HG02884 (cell line): ENCODE measurements at regions not wholly inside any gene's neighbourhood (a gene's known extent, or its start where the extent isn't known, plus 50 kb on each side); places are given as distances from the start of the nearest gene placed in this dataset.

Experiments
- ATAC-seq: cut with Tn5 transposase; IDR thresholded peaks from one replicate; pipeline ENCODE4 v1.9.1; 2021; ENCODE audit warnings: mild to moderate bottlenecking, moderate library complexity; ENCODE audit not compliant: unreplicated experiment

GRCh38 chr16:64892835-64893785 lies 228.8 kb downstream of the CDH11 start:
- ATAC-seq: no peak

GRCh38 chr16:64889446-64889845 lies 232.4 kb downstream of the CDH11 start:
- no peak for ATAC-seq

- no peak for ATAC-seq
Observed at GRCh38 chr16:64887651-64888050, 234.2 kb downstream of the CDH11 start.

GRCh38 chr16:64882078-64882784 lies 239.6 kb downstream of the CDH11 start:
- ATAC-seq: no peak

- ATAC-seq: no peak
Observed at GRCh38 chr16:64880994-64881393, 240.9 kb downstream of the CDH11 start.

- no peak for ATAC-seq
Observed at GRCh38 chr16:64880006-64880405, 241.9 kb downstream of the CDH11 start.

GRCh38 chr16:64878940-64879339 lies 242.9 kb downstream of the CDH11 start:
- no peak for ATAC-seq

GRCh38 chr16:64872101-64872500 lies 249.8 kb downstream of the CDH11 start:
- ATAC-seq: no peak

GRCh38 chr16:64870859-64871258 lies 251.0 kb downstream of the CDH11 start:
- ATAC-seq: no peak

- ATAC-seq: no peak
Observed at GRCh38 chr16:64869781-64870180, 252.1 kb downstream of the CDH11 start.

- ATAC-seq: no peak
Observed at GRCh38 chr16:64866021-64866420, 255.8 kb downstream of the CDH11 start.

- ATAC-seq: no peak
Observed at GRCh38 chr16:64865069-64865696, 256.7 kb downstream of the CDH11 start.

- ATAC-seq: no peak
Observed at GRCh38 chr16:64864232-64864809, 257.5 kb downstream of the CDH11 start.

- ATAC-seq: no peak
Observed at GRCh38 chr16:64858076-64858475, 263.8 kb downstream of the CDH11 start.

GRCh38 chr16:64857411-64857810 lies 264.5 kb downstream of the CDH11 start:
- no peak for ATAC-seq

GRCh38 chr16:64853551-64853950 lies 268.3 kb downstream of the CDH11 start:
- no peak for ATAC-seq

GRCh38 chr16:64846966-64847365 lies 274.9 kb downstream of the CDH11 start:
- no peak for ATAC-seq

- no peak for ATAC-seq
Observed at GRCh38 chr16:64845071-64845470, 276.8 kb downstream of the CDH11 start.

GRCh38 chr16:64841482-64841881 lies 280.4 kb downstream of the CDH11 start:
- ATAC-seq: no peak

GRCh38 chr16:64841071-64841470 lies 280.8 kb downstream of the CDH11 start:
- no peak for ATAC-seq

GRCh38 chr16:64830653-64831052 lies 291.2 kb downstream of the CDH11 start:
- ATAC-seq: no peak
